ENCODE measurements at regions not wholly inside any gene's neighbourhood (a gene's known extent, or its start where the extent isn't known, plus 50 kb on each side); places are given as distances from the start of the nearest gene placed in this dataset.

GRCh38 chrX:38985375-38985774 lies 184.1 kb downstream of the MID1IP1 start:
- TF ChIP-seq CTCF (IDR thresholded peaks at IDR 0.05) = peak in 2 of 6 experiments; percentile 17 to 23
- no peak for TF ChIP-seq POLR2A (IDR thresholded peaks at IDR 0.05)

Measured in thyroid gland (tissue), 4 donors.